ENCODE measurements at regions not wholly inside any gene's neighbourhood (a gene's known extent, or its start where the extent isn't known, plus 50 kb on each side); places are given as distances from the start of the nearest gene placed in this dataset.

DNA sequence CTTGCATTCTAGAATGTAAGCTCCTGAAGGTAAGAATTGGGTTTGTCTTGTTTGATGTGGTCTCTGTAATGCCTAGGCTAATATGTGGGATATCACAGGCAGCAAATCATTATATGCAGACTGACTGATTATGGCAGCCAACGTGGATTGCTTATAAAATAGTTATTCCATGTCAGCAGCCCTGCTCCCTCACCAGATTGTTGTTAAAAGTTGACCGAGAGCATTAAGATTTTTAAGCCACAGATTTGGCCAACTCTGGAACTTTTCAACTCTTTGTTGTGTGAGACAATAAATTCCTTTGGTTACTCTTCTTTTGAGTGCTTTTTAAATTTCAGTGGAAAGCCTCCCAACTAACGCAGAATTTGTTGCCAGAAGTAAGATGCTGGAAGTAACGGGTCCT lies 92.6 kb upstream of the FAM216B start:
- Histone ChIP-seq H4K91ac (ENCODE audit: insufficient read depth, low read depth, low read length) (no peak overlapping the region), H2AFZ (replicated peaks; ENCODE audit: low read length, poor library complexity) (no peak overlapping the region), H3K36me3 (ENCODE audit: control insufficient read depth, insufficient read depth, low read length) (no peaks in the 10 kb centered on the region), H3K4me3 (ENCODE audit: insufficient read depth, low read depth, low read length) (no peak overlapping the region), H2AK9ac (replicated peaks; ENCODE audit: low read depth, low read length, poor library complexity) (no peak overlapping the region), H3K9ac (ENCODE audit: low read depth, low read length) (no peak overlapping the region), H3K79me1 (ENCODE audit: low read depth in 1 of 2, low read length in 2 of 2) (no peaks in the 10 kb centered on the region), H3K14ac (replicated peaks; ENCODE audit: low read depth, low read length) (no peak overlapping the region), H3K9me1 (ENCODE audit: insufficient read depth, low read length) (no peaks in the 10 kb centered on the region), H3K27ac (ENCODE audit: insufficient read depth, low read length) (no peak overlapping the region), H2BK15ac (ENCODE audit: low read depth, low read length) (no peak overlapping the region), H3K23ac (ENCODE audit: low read depth, low read length) (no peak overlapping the region), H2BK20ac (ENCODE audit: low read depth, low read length) (no peak overlapping the region), H3K4ac (ENCODE audit: low read depth, low read length) (no peak overlapping the region), H2BK120ac (ENCODE audit: low read depth, low read length) (no peak overlapping the region), H4K20me1 (ENCODE audit: insufficient read depth, low read length) (no peaks in the 10 kb centered on the region), H3K18ac (ENCODE audit: low read depth, low read length) (no peak overlapping the region), H4K8ac (ENCODE audit: low read depth in 2 of 2, low read length in 2 of 2) (no peak overlapping the region), H4K5ac (ENCODE audit: low read depth, low read length) (no peak overlapping the region), H3K4me2 (ENCODE audit: low read depth, low read length) (no peak overlapping the region), H2BK5ac (ENCODE audit: low read depth, low read length, poor library complexity, severe bottlenecking) (no peak overlapping the region), H3K56ac (ENCODE audit: extremely low read depth, insufficient read depth, low read length) (no peak overlapping the region), H2AK5ac (ENCODE audit: low read depth, low read length) (no peak overlapping the region), H3K9me3 (ENCODE audit: control insufficient read depth, insufficient read depth, low read length) (no peaks in the 10 kb centered on the region), H3K4me1 (ENCODE audit: control insufficient read depth, insufficient read depth, low read length) (no peaks in the 10 kb centered on the region), H3K27me3 (ENCODE audit: control insufficient read depth, insufficient read depth, low read length) (peaks cover 3% of the 10 kb centered on the region)
- no TSS peak for BruUV-seq (replicated peaks)
- no CpG with 5 or more reads among the region's 4 CpGs for WGBS, 2 experiments (ENCODE audit: extremely low coverage in 2 of 2, insufficient read length in 1 of 2)
- DNase-seq (no peak), ATAC-seq (ENCODE audit: low read depth) (no peak)
- in situ Hi-C loops (cut with MboI; ENCODE audit: low sequenced_read_pairs) (no loop called here), dilution Hi-C loops (cut with HindIII; ENCODE audit: low sequenced_read_pairs, unreplicated experiment) (no loop called here), intact Hi-C loops (cut with micrococcal nuclease) (no loop called here)
- TF ChIP-seq RFX5 (IDR thresholded peaks at IDR 0.05; ENCODE audit: low read depth, low read length) (no peak), CHD1 (IDR thresholded peaks at IDR 0.05; ENCODE audit: low read depth, low read length) (no peak), CEBPB (IDR thresholded peaks at IDR 0.05; ENCODE audit: low read depth, low read length) (no peak), MAFK (IDR thresholded peaks at IDR 0.05; ENCODE audit: low read depth, low read length) (no peak), RCOR1 (IDR thresholded peaks at IDR 0.05; ENCODE audit: insufficient replicate concordance, low read length) (no peak), MAZ (IDR thresholded peaks at IDR 0.05; ENCODE audit: borderline replicate concordance, low read depth, low read length) (no peak), POLR2A (IDR thresholded peaks at IDR 0.05; ENCODE audit: low read depth, low read length) (no peak)
- TF ChIP-seq, protein P1, sequence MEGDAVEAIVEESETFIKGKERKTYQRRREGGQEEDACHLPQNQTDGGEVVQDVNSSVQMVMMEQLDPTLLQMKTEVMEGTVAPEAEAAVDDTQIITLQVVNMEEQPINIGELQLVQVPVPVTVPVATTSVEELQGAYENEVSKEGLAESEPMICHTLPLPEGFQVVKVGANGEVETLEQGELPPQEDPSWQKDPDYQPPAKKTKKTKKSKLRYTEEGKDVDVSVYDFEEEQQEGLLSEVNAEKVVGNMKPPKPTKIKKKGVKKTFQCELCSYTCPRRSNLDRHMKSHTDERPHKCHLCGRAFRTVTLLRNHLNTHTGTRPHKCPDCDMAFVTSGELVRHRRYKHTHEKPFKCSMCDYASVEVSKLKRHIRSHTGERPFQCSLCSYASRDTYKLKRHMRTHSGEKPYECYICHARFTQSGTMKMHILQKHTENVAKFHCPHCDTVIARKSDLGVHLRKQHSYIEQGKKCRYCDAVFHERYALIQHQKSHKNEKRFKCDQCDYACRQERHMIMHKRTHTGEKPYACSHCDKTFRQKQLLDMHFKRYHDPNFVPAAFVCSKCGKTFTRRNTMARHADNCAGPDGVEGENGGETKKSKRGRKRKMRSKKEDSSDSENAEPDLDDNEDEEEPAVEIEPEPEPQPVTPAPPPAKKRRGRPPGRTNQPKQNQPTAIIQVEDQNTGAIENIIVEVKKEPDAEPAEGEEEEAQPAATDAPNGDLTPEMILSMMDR (conservative IDR thresholded peaks at IDR 0.05; ENCODE audit: low read depth, low read length), result no peak
- ChIA-PET CTCF (interaction anchor here (1.2 kb wide), 1 partner anchor 281 kb away, joined by 4 read pairs; no protein-coding TSS in a partner anchor), POLR2A (ENCODE audit: unreplicated experiment) (no interaction called here)

All from IMR-90 (cell line).